Naive thymus-derived CD4-positive, alpha-beta T cell (primary cell): ENCODE measurements at regions not wholly inside any gene's neighbourhood (a gene's known extent, or its start where the extent isn't known, plus 50 kb on each side); places are given as distances from the start of the nearest gene placed in this dataset.

Source experiments
- ATAC-seq: fragments of 150-1000 bp; cut with Tn5 transposase; 2 replicates; pipeline ENCODE4 v1.10.0; 2021; ENCODE audit warnings: mild to moderate bottlenecking, moderate library complexity
- CTCF ChIA-PET: fragments of 350-600 bp; sonication (Branson Sonifier 250); formaldehyde crosslinking; loops from one replicate; lab custom pipeline; 2021; ENCODE audit warnings: antibody characterized with exemption; lab: Charles Lee
- POLR2A ChIA-PET: fragments of 350-600 bp; sonication (Branson Sonifier 250); formaldehyde crosslinking; loops from one replicate; lab custom pipeline; 2021; ENCODE audit warnings: antibody characterized with exemption, inconsistent platforms; lab: Charles Lee
- DNase-seq, 9 donors: peaks; one replicate each; pipeline versions ENCODE4 v3.0.0 to v3.0.0-alpha.2; 2020 to 2022; ENCODE audit warnings: mixed read lengths in 1 of 9
- H3K27ac ChIP-seq: one replicate; pipeline ENCODE4 v1.7.0; 2013; ENCODE audit warnings: mild to moderate bottlenecking, low read depth, low read length, moderate library complexity
- H3K27me3 ChIP-seq, 2 donors: one replicate each; pipeline ENCODE4 v1.7.0; 2013; ENCODE audit warnings: low read length in 2 of 2, mild to moderate bottlenecking in 2 of 2, moderate library complexity in 2 of 2; ENCODE audit not compliant: control insufficient read depth in 2 of 2, insufficient read depth in 2 of 2
- H3K36me3 ChIP-seq, 3 experiments: 1 replicate in 2 of 3; 2 replicates in 1 of 3; pipeline ENCODE4 v1.7.0; 2013; ENCODE audit warnings: low read length in 3 of 3, mild to moderate bottlenecking in 3 of 3, moderate library complexity in 1 of 3; ENCODE audit not compliant: insufficient read depth in 3 of 3, control insufficient read depth in 2 of 3
- H3K4me1 ChIP-seq, 2 donors: one replicate each; pipeline ENCODE4 v1.7.0; 2013; ENCODE audit warnings: low read length in 2 of 2, mild to moderate bottlenecking in 2 of 2, moderate library complexity in 1 of 2; ENCODE audit not compliant: control insufficient read depth in 2 of 2, insufficient read depth in 2 of 2
- H3K4me3 ChIP-seq: 2 replicates; pipeline ENCODE4 v1.7.0; 2013; ENCODE audit warnings: mild to moderate bottlenecking, low read length
- H3K9me3 ChIP-seq, 3 experiments: 1 replicate in 2 of 3; 2 replicates in 1 of 3; pipeline ENCODE4 v1.7.0; 2013; ENCODE audit warnings: low read length in 3 of 3; ENCODE audit not compliant: control insufficient read depth in 2 of 3
- H3K27ac Mint-ChIP-seq, 9 donors: one replicate each; pipeline ENCODE4 v1.8.0; 2020 to 2022; ENCODE audit warnings: mixed read lengths in 9 of 9, mild to moderate bottlenecking in 8 of 9, moderate library complexity in 5 of 9, inconsistent platforms in 2 of 9
- H3K27me3 Mint-ChIP-seq, 5 donors: one replicate each; pipeline ENCODE4 v1.8.0; 2021 to 2022; ENCODE audit warnings: mixed read lengths in 5 of 5, mild to moderate bottlenecking in 1 of 5
- H3K36me3 Mint-ChIP-seq, 5 donors: one replicate each; pipeline ENCODE4 v1.8.0; 2020 to 2022; ENCODE audit warnings: mixed read lengths in 5 of 5, mild to moderate bottlenecking in 3 of 5, inconsistent platforms in 1 of 5
- H3K4me1 Mint-ChIP-seq, 7 donors: one replicate each; pipeline ENCODE4 v1.8.0; 2020 to 2022; ENCODE audit warnings: mixed read lengths in 7 of 7, mild to moderate bottlenecking in 3 of 7, inconsistent platforms in 1 of 7
- H3K4me3 Mint-ChIP-seq, 10 donors: one replicate each; pipeline ENCODE4 v1.8.0; 2020 to 2022; ENCODE audit warnings: mild to moderate bottlenecking in 10 of 10, mixed read lengths in 10 of 10, moderate library complexity in 6 of 10, inconsistent platforms in 2 of 10
- H3K9me3 Mint-ChIP-seq, 11 donors: one replicate each; pipeline ENCODE4 v1.8.0; 2020 to 2022; ENCODE audit warnings: mixed read lengths in 11 of 11, mild to moderate bottlenecking in 4 of 11, inconsistent platforms in 1 of 11, moderate library complexity in 1 of 11
- intact Hi-C, 2 donors: fragments of 100-400 bp; cut with micrococcal nuclease; formaldehyde crosslinking; loops; one replicate each; pipeline ENCODE4 v1.15.1; 2023

GRCh38 chr11:95586155-95586554 is 203.4 kb downstream of the FAM76B start:
- peaks cover 0 to 36% (median 14%) of the 10 kb centered on the region in 7 donors for H3K4me1 Mint-ChIP-seq
- H3K9me3 ChIP-seq, result no peaks in the 10 kb centered on the region
- no peak overlapping the region for H3K4me3 ChIP-seq
- no peaks in the 10 kb centered on the region for H3K36me3 ChIP-seq
- H3K27ac Mint-ChIP-seq, result no peak overlapping the region
- DNase-seq, result no peak
- no peaks in the 10 kb centered on the region for H3K27me3 Mint-ChIP-seq
- peaks cover 0 to 14% (median 3%) of the 10 kb centered on the region in 5 donors for H3K36me3 Mint-ChIP-seq
- H3K4me1 ChIP-seq, result no peaks in the 10 kb centered on the region
- ChIA-PET POLR2A (interaction anchor here (0.6 kb wide), 1 partner anchor 22 kb away, joined by 4 read pairs; no protein-coding TSS in a partner anchor), CTCF (no interaction called here)
- H3K27me3 ChIP-seq, result no peaks in the 10 kb centered on the region
- no peak overlapping the region for H3K27ac ChIP-seq
- no peak for ATAC-seq
- intact Hi-C loops, result no loop called here
- no peak overlapping the region for H3K4me3 Mint-ChIP-seq
- peaks cover 0 to 19% (median 0%) of the 10 kb centered on the region in 11 donors for H3K9me3 Mint-ChIP-seq

GRCh38 chr11:95585752-95586077 is 203.9 kb downstream of the FAM76B start:
- ATAC-seq, result no peak
- DNase-seq, result no peak
- Histone ChIP-seq H3K4me1 (no peaks in the 10 kb centered on the region), H3K27ac (no peak overlapping the region), H3K27me3 (no peaks in the 10 kb centered on the region), H3K36me3 (no peaks in the 10 kb centered on the region), H3K9me3 (no peaks in the 10 kb centered on the region), H3K4me3 (no peak overlapping the region)
- Mint-ChIP-seq H3K4me1 (peaks cover 0 to 31% (median 14%) of the 10 kb centered on the region in 7 donors), H3K36me3 (peaks cover 0 to 19% (median 1%) of the 10 kb centered on the region in 5 donors), H3K27me3 (no peaks in the 10 kb centered on the region), H3K9me3 (peaks cover 0 to 21% (median 0%) of the 10 kb centered on the region in 11 donors), H3K4me3 (no peak overlapping the region), H3K27ac (no peak overlapping the region)
- ChIA-PET CTCF (no interaction called here), POLR2A (interaction anchor here (0.6 kb wide), 1 partner anchor 22 kb away, joined by 4 read pairs; no protein-coding TSS in a partner anchor)
- intact Hi-C loops, result no loop called here

GRCh38 chr11:95585069-95585751 is 204.4 kb downstream of the FAM76B start:
- Histone ChIP-seq H3K4me1 (no peaks in the 10 kb centered on the region), H3K9me3 (no peaks in the 10 kb centered on the region), H3K36me3 (no peaks in the 10 kb centered on the region), H3K27me3 (no peaks in the 10 kb centered on the region), H3K4me3 (no peak overlapping the region), H3K27ac (no peak overlapping the region)
- Mint-ChIP-seq H3K27ac (no peak overlapping the region), H3K36me3 (peaks cover 0 to 21% (median 0%) of the 10 kb centered on the region in 5 donors), H3K4me3 (no peak overlapping the region), H3K4me1 (peaks cover 0 to 30% (median 14%) of the 10 kb centered on the region in 7 donors), H3K27me3 (no peaks in the 10 kb centered on the region), H3K9me3 (peaks cover 0 to 24% (median 0%) of the 10 kb centered on the region in 11 donors)
- CTCF ChIA-PET, result interaction anchor here (0.7 kb wide), 1 partner anchor 212 kb away, joined by 3 read pairs; no protein-coding TSS in a partner anchor
- POLR2A ChIA-PET, result no interaction called here
- intact Hi-C loops, result no loop called here
- DNase-seq (no peak), ATAC-seq (no peak)

DNA sequence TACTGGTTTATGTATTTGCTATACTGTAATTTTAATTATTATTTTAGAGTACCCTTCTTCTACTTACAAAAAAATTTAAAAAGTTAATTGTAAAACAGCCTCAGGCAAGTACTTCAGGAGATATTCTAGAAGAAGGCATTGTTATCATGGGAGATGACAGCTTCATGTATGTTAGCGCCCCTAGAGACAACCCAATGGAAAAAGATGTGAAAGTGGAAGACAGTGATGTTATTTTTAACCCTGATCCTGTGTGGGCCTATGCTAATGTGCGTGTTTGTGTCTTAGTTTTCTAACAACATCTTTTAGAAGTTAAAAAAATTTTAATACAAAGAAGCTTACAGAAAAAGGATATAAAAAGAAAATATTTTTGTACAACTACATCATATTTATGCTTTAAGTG is 205.0 kb downstream of the FAM76B start:
- no peak for ATAC-seq
- no peaks in the 10 kb centered on the region for H3K27me3 Mint-ChIP-seq
- H3K4me3 Mint-ChIP-seq, result no peak overlapping the region
- no peak overlapping the region for H3K27ac ChIP-seq
- H3K27ac Mint-ChIP-seq, result no peak overlapping the region
- H3K36me3 Mint-ChIP-seq, result peaks cover 0 to 25% (median 2%) of the 10 kb centered on the region in 5 donors
- no peak overlapping the region for H3K4me3 ChIP-seq
- peaks cover 0 to 30% (median 14%) of the 10 kb centered on the region in 7 donors for H3K4me1 Mint-ChIP-seq
- H3K4me1 ChIP-seq, result no peaks in the 10 kb centered on the region
- no peaks in the 10 kb centered on the region for H3K36me3 ChIP-seq
- ChIA-PET POLR2A (interaction anchor here (0.6 kb wide), 1 partner anchor 378 kb away, joined by 3 read pairs; no protein-coding TSS in a partner anchor), CTCF (interaction anchor here (0.6 to 0.7 kb wide), 2 partner anchors 213 to 327 kb away, joined by 3 read pairs; no protein-coding TSS in a partner anchor)
- intact Hi-C loops, result no loop called here
- DNase-seq, result no peak
- H3K27me3 ChIP-seq, result no peaks in the 10 kb centered on the region
- H3K9me3 Mint-ChIP-seq, result peaks cover 0 to 28% (median 0%) of the 10 kb centered on the region in 11 donors
- H3K9me3 ChIP-seq, result no peaks in the 10 kb centered on the region

DNA sequence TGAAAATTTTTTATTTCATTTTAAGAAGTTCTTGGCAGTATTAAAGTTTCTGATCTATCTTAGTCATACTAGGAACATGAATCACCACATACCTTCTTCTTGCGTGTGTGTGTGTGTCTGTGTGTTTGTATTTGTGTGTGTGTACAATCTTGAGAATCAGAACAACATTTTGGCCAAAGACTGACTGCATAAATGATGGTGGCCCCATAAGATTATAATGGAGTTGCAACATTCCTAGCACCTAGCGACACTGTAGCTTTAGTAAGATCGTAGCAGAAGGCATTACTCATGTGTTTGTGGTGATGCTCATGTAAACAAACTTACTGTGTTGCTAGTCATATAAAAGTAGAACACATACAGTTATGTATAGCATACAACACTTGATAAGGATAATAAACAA is 205.4 kb downstream of the FAM76B start:
- Mint-ChIP-seq H3K4me1 (peaks cover 0 to 30% (median 14%) of the 10 kb centered on the region in 7 donors), H3K36me3 (peaks cover 0 to 29% (median 4%) of the 10 kb centered on the region in 5 donors), H3K9me3 (peaks cover 0 to 29% (median 0%) of the 10 kb centered on the region in 11 donors), H3K27me3 (no peaks in the 10 kb centered on the region), H3K27ac (no peak overlapping the region), H3K4me3 (no peak overlapping the region)
- Histone ChIP-seq H3K4me3 (no peak overlapping the region), H3K4me1 (no peaks in the 10 kb centered on the region), H3K36me3 (no peaks in the 10 kb centered on the region), H3K27me3 (no peaks in the 10 kb centered on the region), H3K9me3 (no peaks in the 10 kb centered on the region), H3K27ac (no peak overlapping the region)
- POLR2A ChIA-PET, result interaction anchor here (0.6 to 1.0 kb wide), 2 partner anchors 8 to 378 kb away, joined by 3 to 4 read pairs; no protein-coding TSS in a partner anchor
- intact Hi-C loops, result no loop called here
- ATAC-seq, result no peak
- DNase-seq, result no peak
- CTCF ChIA-PET, result interaction anchor here (0.6 kb wide), 1 partner anchor 327 kb away, joined by 3 read pairs; no protein-coding TSS in a partner anchor

GRCh38 chr11:95577716-95578460 is 211.7 kb downstream of the FAM76B start:
- Histone ChIP-seq H3K27ac (no peak overlapping the region), H3K36me3 (no peaks in the 10 kb centered on the region), H3K4me3 (no peak overlapping the region), H3K4me1 (no peaks in the 10 kb centered on the region), H3K9me3 (no peaks in the 10 kb centered on the region), H3K27me3 (no peaks in the 10 kb centered on the region)
- ChIA-PET POLR2A (no interaction called here), CTCF (no interaction called here)
- ATAC-seq (peak; percentile 60), DNase-seq (no peak)
- Mint-ChIP-seq H3K4me1 (peaks cover 0 to 5% (median 0%) of the 10 kb centered on the region in 7 donors), H3K27me3 (no peaks in the 10 kb centered on the region), H3K36me3 (peaks cover 0 to 21% (median 4%) of the 10 kb centered on the region in 5 donors), H3K27ac (peak overlapping the region in 1 of 9 donors; percentile 14), H3K9me3 (peaks cover 0 to 25% (median 0%) of the 10 kb centered on the region in 11 donors), H3K4me3 (no peak overlapping the region)
- intact Hi-C loops, result no loop called here
